GM12878 (cell line): ENCODE measurements at regions not wholly inside any gene's neighbourhood (a gene's known extent, or its start where the extent isn't known, plus 50 kb on each side); places are given as distances from the start of the nearest gene placed in this dataset.

Source experiments
- ATAC-seq: fragments of 200-7000 bp; cut with Tn5 transposase; 3 replicates; pipeline ENCODE4 v1.9.1; 2020; ENCODE audit warnings: mild to moderate bottlenecking, moderate library complexity
- BruUV-seq: library from RNA; stranded (reverse); fragments of 400-500 nt; replicated peaks from 2 replicates; lab custom pipeline; 2021; lab: Mats Ljungman, UMichigan
- CTCF ChIA-PET: fragments of 300-600 bp; sonication (Branson Sonifier 250); formaldehyde crosslinking; extraction: SDS; loops from one replicate; lab custom pipeline; 2021; ENCODE audit warnings: inconsistent platforms; lab: Yijun Ruan, JAX
- POLR2A ChIA-PET: fragments of 350-600 bp; formaldehyde crosslinking; extraction: SDS; loops from one replicate; lab custom pipeline; 2021; ENCODE audit warnings: inconsistent platforms; lab: Charles Lee
- RAD21 ChIA-PET: fragments of 300-600 bp; sonication (Branson Sonifier 250); formaldehyde crosslinking; loops from one replicate; lab custom pipeline; 2023; ENCODE audit warnings: antibody characterized with exemption; ENCODE audit not compliant: unreplicated experiment; lab: Charles Lee
- SMC1A ChIA-PET: fragments of 300-600 bp; sonication (Branson Sonifier 250); formaldehyde crosslinking; loops from one replicate; lab custom pipeline; 2023; ENCODE audit not compliant: unreplicated experiment, uncharacterized antibody; lab: Charles Lee
- DNase-seq: peaks from one replicate; pipeline ENCODE4 v3.0.0-alpha.2; 2011; ENCODE audit warnings: low read depth, low spot score
- FAIRE-seq: peaks from 3 replicates; lab custom pipeline; 2011; peaks lifted over from hg19 to GRCh38; lab: Jason Lieb, UNC
- H2AFZ ChIP-seq: 2 replicates; pipeline ENCODE4 v1.6.0; 2011; ENCODE audit warnings: low read depth, low read length, control low read depth; ENCODE audit not compliant: control insufficient read depth
- H3K27ac ChIP-seq: 2 replicates; pipeline ENCODE4 v1.5.1; 2011; ENCODE audit warnings: control low read depth; ENCODE audit not compliant: control insufficient read depth, insufficient read depth
- H3K27me3 ChIP-seq, 2 experiments: replicated peaks in 1 of 2; 2 replicates each; pipeline versions ENCODE4 v1.6.0 to v1.6.1; 2011; ENCODE audit warnings: low read length in 1 of 2; ENCODE audit not compliant: control insufficient read depth in 2 of 2, insufficient read depth in 2 of 2
- H3K36me3 ChIP-seq, 2 experiments: 2 replicates each; pipeline ENCODE4 v1.5.1; 2011; ENCODE audit warnings: low read length in 1 of 2; ENCODE audit not compliant: control insufficient read depth in 2 of 2, insufficient read depth in 2 of 2
- H3K4me1 ChIP-seq: 2 replicates; pipeline ENCODE4 v1.6.1; 2011; ENCODE audit warnings: mild to moderate bottlenecking, low read length, moderate library complexity, mixed read lengths; ENCODE audit not compliant: control insufficient read depth, insufficient read depth
- H3K4me2 ChIP-seq: 2 replicates; pipeline ENCODE4 v1.6.0; 2011; ENCODE audit warnings: control low read depth; ENCODE audit not compliant: control insufficient read depth, insufficient read depth
- H3K4me3 ChIP-seq: fragments of 200-600 bp; sonication (generic); 2 replicates; pipeline ENCODE4 v1.5.1; 2016
- H3K79me2 ChIP-seq: 2 replicates; pipeline ENCODE4 v1.6.0; 2011; ENCODE audit warnings: low read length; ENCODE audit not compliant: control insufficient read depth, insufficient read depth
- H3K9ac ChIP-seq: 2 replicates; pipeline ENCODE4 v1.8.0; 2011; ENCODE audit warnings: low read length, control low read depth, mixed read lengths; ENCODE audit not compliant: control insufficient read depth, insufficient read depth
- H3K9me3 ChIP-seq: replicated peaks from 3 replicates; pipeline ENCODE4 v1.5.1; 2011; ENCODE audit warnings: mild to moderate bottlenecking, low read length; ENCODE audit not compliant: control insufficient read depth, insufficient read depth
- H4K20me1 ChIP-seq: 2 replicates; pipeline ENCODE4 v1.6.0; 2011; ENCODE audit not compliant: control insufficient read depth, insufficient read depth
- ASH2L ChIP-seq: fragments of 300-600, 200-600 bp; sonication (generic); IDR thresholded peaks from 2 replicates; pipeline ENCODE4 v1.6.1; 2017; ENCODE audit warnings: low read depth, mild to moderate bottlenecking, borderline replicate concordance
- BHLHE40 ChIP-seq, 2 experiments: fragments of 450-650 bp in 1 of 2; IDR thresholded peaks; 2 replicates each; pipeline ENCODE4 v1.6.1; 2011 to 2017; ENCODE audit warnings: low read depth in 2 of 2, borderline replicate concordance in 1 of 2, improper control_type of control experiment in 1 of 2, low read length in 1 of 2, mild to moderate bottlenecking in 1 of 2
- BMI1 ChIP-seq: fragments of 450-650 bp; IDR thresholded peaks from 2 replicates; pipeline ENCODE4 v1.6.1; 2016; ENCODE audit warnings: mild to moderate bottlenecking, moderate library complexity, borderline replicate concordance
- CHD4 ChIP-seq: fragments of 200-600 bp; sonication (generic); IDR thresholded peaks from 2 replicates; pipeline ENCODE4 v1.6.1; 2016; ENCODE audit warnings: mild to moderate bottlenecking
- FOXK2 ChIP-seq: fragments of 450-650 bp; IDR thresholded peaks from 2 replicates; pipeline ENCODE4 v1.6.1; 2017; ENCODE audit warnings: mild to moderate bottlenecking, moderate library complexity
- GATAD2B ChIP-seq: fragments of 450-650 bp; conservative IDR thresholded peaks from 2 replicates; pipeline ENCODE4 v1.6.1; 2017; ENCODE audit warnings: low read depth, mild to moderate bottlenecking, moderate library complexity
- MEF2B ChIP-seq: fragments of 450-650 bp; IDR thresholded peaks from 2 replicates; pipeline ENCODE4 v1.6.1; 2018; ENCODE audit warnings: mild to moderate bottlenecking, moderate library complexity; ENCODE audit not compliant: partially characterized antibody, poor library complexity, severe bottlenecking
- MXI1 ChIP-seq: fragments of 150-350 bp; IDR thresholded peaks from 2 replicates; pipeline ENCODE4 v1.6.1; 2011; ENCODE audit warnings: low read depth, mild to moderate bottlenecking, inconsistent platforms, low read length, improper control_type of control experiment
- NR2C1 ChIP-seq: fragments of 450-650 bp; IDR thresholded peaks from 2 replicates; pipeline ENCODE4 v1.6.1; 2017; ENCODE audit warnings: antibody characterized with exemption, mild to moderate bottlenecking, moderate library complexity
- RELB ChIP-seq: fragments of 450-650 bp; IDR thresholded peaks from 2 replicates; pipeline ENCODE4 v1.6.1; 2017; ENCODE audit warnings: low read depth, mild to moderate bottlenecking, moderate library complexity
- SMAD1 ChIP-seq: fragments of 450-650 bp; IDR thresholded peaks from 2 replicates; pipeline ENCODE4 v1.6.1; 2018; ENCODE audit warnings: mild to moderate bottlenecking, low read depth; ENCODE audit not compliant: partially characterized antibody
- SRF ChIP-seq, 2 experiments: IDR thresholded peaks; 2 replicates each; pipeline ENCODE4 v1.6.1; 2011; ENCODE audit warnings: low read depth in 2 of 2, low read length in 2 of 2, mild to moderate bottlenecking in 1 of 2, moderate library complexity in 1 of 2
- STAT1 ChIP-seq: fragments of 450-650 bp; conservative IDR thresholded peaks from 2 replicates; pipeline ENCODE4 v1.6.1; 2014; ENCODE audit warnings: antibody characterized with exemption, mild to moderate bottlenecking
- ZBTB33 ChIP-seq: fragments of 450-650 bp; IDR thresholded peaks from 2 replicates; pipeline ENCODE4 v1.6.1; 2017; ENCODE audit warnings: mild to moderate bottlenecking
- in situ Hi-C: fragments of 300-500 bp; cut with MboI; formaldehyde crosslinking; loops from 9 replicates; pipeline ENCODE4 v1.14.3; 2018; ENCODE audit warnings: mixed read lengths
- intact Hi-C: fragments of 100-400 bp; cut with micrococcal nuclease; formaldehyde crosslinking; loops from one replicate; pipeline ENCODE4 v1.14.2; 2022; ENCODE audit not compliant: unreplicated experiment
- TF ChIP-seq, protein P1 (sequence below): IDR thresholded peaks from 2 replicates; pipeline ENCODE4 v1.6.1; 2011; ENCODE audit warnings: mild to moderate bottlenecking, low read depth, low read length, moderate library complexity; ENCODE audit not compliant: insufficient replicate concordance
- TF ChIP-seq, protein P2 (sequence below): IDR thresholded peaks from 2 replicates; pipeline ENCODE4 v1.6.1; 2012; ENCODE audit warnings: low read depth, low read length, improper control_type of control experiment

DNA sequence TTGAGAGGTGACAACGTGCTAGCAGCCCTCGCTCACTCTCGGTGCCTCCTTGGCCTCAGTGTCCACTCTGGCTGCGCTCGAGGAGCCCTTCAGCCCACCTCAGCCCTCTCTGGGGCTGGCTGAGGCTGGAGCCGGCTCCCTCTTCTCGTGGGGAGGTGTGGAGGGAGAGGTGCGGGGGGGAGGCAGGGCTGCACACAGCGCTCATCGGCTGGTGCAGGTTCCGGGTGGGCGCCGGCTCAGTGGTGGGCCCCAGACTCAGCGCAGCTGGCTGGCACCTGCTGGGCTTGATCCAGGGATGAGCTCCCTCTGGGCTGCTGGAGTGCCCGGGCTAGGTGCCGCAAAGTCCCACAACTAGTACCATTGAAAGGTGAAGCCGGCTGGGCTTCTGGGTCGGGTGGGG is 957.8 kb upstream of the GJE1 start (continued):
- TF ChIP-seq ZBTB33 = no peak
- no peak for TF ChIP-seq RELB
- no peak for TF ChIP-seq MXI1
- no peak for TF ChIP-seq GATAD2B
- no peak for TF ChIP-seq SMAD1

- Histone ChIP-seq H2AFZ (no peak overlapping the region), H3K36me3 (no peaks in the 10 kb centered on the region), H3K79me2 (no peaks in the 10 kb centered on the region), H3K27ac (no peak overlapping the region), H3K4me3 (no peak overlapping the region), H4K20me1 (no peaks in the 10 kb centered on the region), H3K4me1 (no peaks in the 10 kb centered on the region), H3K27me3 (no peaks in the 10 kb centered on the region), H3K9me3 (no peaks in the 10 kb centered on the region; the same call in 2 of the 3 replicates), H3K4me2 (no peak overlapping the region), H3K9ac (no peak overlapping the region)
- BruUV-seq = no TSS peak
- RAD21 ChIA-PET = no interaction called here
- no peak for DNase-seq
- in situ Hi-C loops = no loop called here
- intact Hi-C loops = no loop called here
- CTCF ChIA-PET = no interaction called here
- no peak for FAIRE-seq
- ATAC-seq = no peak
- SMC1A ChIA-PET = no interaction called here
- POLR2A ChIA-PET = no interaction called here
- TF ChIP-seq BMI1 (no peak), SRF (IDR thresholded peaks at IDR 0.05; ENCODE audit: low read depth in 2 of 2, low read length in 2 of 2) (no peak), FOXK2 (no peak), MEF2B (no peak), CHD4 (no peak), BHLHE40 (IDR thresholded peaks at IDR 0.05; ENCODE audit: borderline replicate concordance in 1 of 2, low read depth in 2 of 2, low read length in 1 of 2) (no peak), NR2C1 (no peak), STAT1 (no peak), ASH2L (no peak)
- TF ChIP-seq, protein P1, sequence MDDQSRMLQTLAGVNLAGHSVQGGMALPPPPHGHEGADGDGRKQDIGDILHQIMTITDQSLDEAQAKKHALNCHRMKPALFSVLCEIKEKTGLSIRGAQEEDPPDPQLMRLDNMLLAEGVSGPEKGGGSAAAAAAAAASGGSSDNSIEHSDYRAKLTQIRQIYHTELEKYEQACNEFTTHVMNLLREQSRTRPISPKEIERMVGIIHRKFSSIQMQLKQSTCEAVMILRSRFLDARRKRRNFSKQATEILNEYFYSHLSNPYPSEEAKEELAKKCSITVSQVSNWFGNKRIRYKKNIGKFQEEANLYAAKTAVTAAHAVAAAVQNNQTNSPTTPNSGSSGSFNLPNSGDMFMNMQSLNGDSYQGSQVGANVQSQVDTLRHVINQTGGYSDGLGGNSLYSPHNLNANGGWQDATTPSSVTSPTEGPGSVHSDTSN = no peak
- TF ChIP-seq, protein P2, sequence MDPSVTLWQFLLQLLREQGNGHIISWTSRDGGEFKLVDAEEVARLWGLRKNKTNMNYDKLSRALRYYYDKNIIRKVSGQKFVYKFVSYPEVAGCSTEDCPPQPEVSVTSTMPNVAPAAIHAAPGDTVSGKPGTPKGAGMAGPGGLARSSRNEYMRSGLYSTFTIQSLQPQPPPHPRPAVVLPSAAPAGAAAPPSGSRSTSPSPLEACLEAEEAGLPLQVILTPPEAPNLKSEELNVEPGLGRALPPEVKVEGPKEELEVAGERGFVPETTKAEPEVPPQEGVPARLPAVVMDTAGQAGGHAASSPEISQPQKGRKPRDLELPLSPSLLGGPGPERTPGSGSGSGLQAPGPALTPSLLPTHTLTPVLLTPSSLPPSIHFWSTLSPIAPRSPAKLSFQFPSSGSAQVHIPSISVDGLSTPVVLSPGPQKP = no peak
Measured at GRCh38 chr6:141173529-141173928, 959.2 kb upstream of the GJE1 start.
